Vagina (tissue), 2 donors: ENCODE measurements at regions not wholly inside any gene's neighbourhood (a gene's known extent, or its start where the extent isn't known, plus 50 kb on each side); places are given as distances from the start of the nearest gene placed in this dataset.

Source experiments
- CTCF ChIP-seq, 3 experiments: fragments of 450-650 bp in 2 of 3; fragments of 200-600 bp in 1 of 3; sonication (generic) in 1 of 3; IDR thresholded peaks; one replicate each; pipeline ENCODE4 v1.5.1; 2017 to 2019; ENCODE audit warnings: antibody characterized with exemption in 3 of 3, mild to moderate bottlenecking in 2 of 3, moderate library complexity in 2 of 3
- POLR2A ChIP-seq, 2 donors: fragments of 450-650 bp; IDR thresholded peaks; one replicate each; pipeline ENCODE4 v1.6.1; 2017; ENCODE audit warnings: antibody characterized with exemption in 2 of 2, mild to moderate bottlenecking in 2 of 2, moderate library complexity in 2 of 2

GRCh38 chr2:180647221-180647620 lies 333.2 kb upstream of the UBE2E3 start:
- TF ChIP-seq POLR2A (IDR thresholded peaks at IDR 0.05) (no peak), CTCF (IDR thresholded peaks at IDR 0.05) (no peak)
